ENCODE measurements at regions not wholly inside any gene's neighbourhood (a gene's known extent, or its start where the extent isn't known, plus 50 kb on each side); places are given as distances from the start of the nearest gene placed in this dataset.

DNA sequence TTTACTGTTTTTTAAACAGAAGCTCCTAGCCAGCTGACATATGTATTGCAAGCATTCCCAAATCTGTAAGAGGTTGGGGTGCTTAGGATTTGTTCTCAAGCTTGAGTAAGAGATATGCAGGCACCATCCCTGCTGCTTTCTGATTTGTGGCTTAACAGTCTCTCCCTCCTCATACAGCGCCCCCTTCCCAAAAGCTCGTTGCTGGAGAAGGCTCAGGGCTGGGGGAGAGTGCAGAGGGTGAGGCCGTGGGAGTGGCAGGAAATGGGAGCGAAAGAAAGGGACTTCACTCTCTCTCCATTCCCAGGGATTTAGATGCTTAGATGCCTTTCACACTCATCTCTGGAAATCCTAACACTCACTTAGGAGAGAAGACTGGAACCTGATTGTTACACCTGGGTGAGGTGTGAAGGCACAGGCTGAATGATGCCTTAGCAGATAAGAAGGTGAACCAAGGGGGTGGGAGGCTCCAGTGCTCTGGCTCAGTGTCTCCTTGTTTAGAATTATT lies 172.0 kb downstream of the C12orf75 start:
- Histone ChIP-seq H3K9me3 (no peaks in the 10 kb centered on the region), H3K36me3 (no peaks in the 10 kb centered on the region), H3K27me3 (no peaks in the 10 kb centered on the region), H3K27ac (no peak overlapping the region), H3K4me3 (no peak overlapping the region), H3K4me1 (ENCODE audit: insufficient read depth) (no peaks in the 10 kb centered on the region)
- 24 to 31% (median 28%) methylated on average over 4 of the region's 4 CpGs for WGBS, 3 donors
- DNase-seq: no peak
- intact Hi-C loops (cut with DNase I): no loop called here
- no peak for TF ChIP-seq EP300 (IDR thresholded peaks at IDR 0.05)
- TF ChIP-seq POLR2A (IDR thresholded peaks at IDR 0.05): no peak
- TF ChIP-seq, protein P1, sequence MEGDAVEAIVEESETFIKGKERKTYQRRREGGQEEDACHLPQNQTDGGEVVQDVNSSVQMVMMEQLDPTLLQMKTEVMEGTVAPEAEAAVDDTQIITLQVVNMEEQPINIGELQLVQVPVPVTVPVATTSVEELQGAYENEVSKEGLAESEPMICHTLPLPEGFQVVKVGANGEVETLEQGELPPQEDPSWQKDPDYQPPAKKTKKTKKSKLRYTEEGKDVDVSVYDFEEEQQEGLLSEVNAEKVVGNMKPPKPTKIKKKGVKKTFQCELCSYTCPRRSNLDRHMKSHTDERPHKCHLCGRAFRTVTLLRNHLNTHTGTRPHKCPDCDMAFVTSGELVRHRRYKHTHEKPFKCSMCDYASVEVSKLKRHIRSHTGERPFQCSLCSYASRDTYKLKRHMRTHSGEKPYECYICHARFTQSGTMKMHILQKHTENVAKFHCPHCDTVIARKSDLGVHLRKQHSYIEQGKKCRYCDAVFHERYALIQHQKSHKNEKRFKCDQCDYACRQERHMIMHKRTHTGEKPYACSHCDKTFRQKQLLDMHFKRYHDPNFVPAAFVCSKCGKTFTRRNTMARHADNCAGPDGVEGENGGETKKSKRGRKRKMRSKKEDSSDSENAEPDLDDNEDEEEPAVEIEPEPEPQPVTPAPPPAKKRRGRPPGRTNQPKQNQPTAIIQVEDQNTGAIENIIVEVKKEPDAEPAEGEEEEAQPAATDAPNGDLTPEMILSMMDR (IDR thresholded peaks at IDR 0.05): no peak

DNA sequence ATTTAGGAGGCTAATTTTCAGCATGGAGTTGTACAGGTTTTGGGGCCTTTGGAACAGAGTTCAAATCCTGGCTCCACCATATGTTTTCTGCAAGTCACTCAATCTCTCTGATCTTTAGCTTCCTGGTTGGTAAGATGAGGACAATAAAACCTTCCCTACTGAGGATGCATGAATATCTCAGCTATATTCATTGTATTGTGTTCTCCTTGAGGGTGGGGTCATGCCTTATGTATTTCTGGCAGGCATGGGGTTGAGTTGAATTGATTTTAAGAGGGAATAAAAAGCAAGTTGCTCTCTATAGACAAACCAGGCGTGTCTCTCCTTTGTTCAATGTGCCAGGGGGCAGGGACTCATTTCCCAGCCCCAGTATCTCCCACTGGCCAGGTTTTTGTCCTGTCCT lies 173.1 kb downstream of the C12orf75 start:
- Histone ChIP-seq H3K9me3 (no peaks in the 10 kb centered on the region), H3K4me3 (no peak overlapping the region), H3K4me1 (ENCODE audit: insufficient read depth) (no peaks in the 10 kb centered on the region), H3K27ac (no peak overlapping the region), H3K36me3 (no peaks in the 10 kb centered on the region), H3K27me3 (no peaks in the 10 kb centered on the region)
- TF ChIP-seq POLR2A (IDR thresholded peaks at IDR 0.05) (no peak), EP300 (IDR thresholded peaks at IDR 0.05) (no peak)
- TF ChIP-seq, protein P1 (IDR thresholded peaks at IDR 0.05): no peak
- WGBS, 3 donors: 80 to 100% (median 91%) methylated on average over 1 of the region's 1 CpG
- DNase-seq: no peak
- intact Hi-C loops (cut with DNase I): no loop called here

DNA sequence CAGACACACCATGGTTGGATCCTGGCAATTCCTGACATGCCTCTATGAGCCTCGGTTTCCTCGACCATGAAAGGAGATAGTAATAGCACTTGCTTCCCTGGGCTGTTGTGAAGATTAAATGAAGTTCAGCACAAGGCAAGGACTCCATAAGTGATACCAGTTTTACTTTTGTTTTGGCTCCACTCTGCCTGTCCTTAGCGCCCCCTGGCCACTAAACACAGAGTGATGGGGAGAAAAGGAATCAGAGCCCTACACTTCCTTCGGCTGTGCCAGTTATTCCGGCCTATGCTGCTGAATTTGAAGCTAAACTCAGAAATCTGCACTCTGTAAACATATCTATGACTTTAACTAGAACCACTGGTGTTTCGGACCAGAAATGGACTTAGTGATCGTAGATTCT lies 173.8 kb downstream of the C12orf75 start:
- Histone ChIP-seq H3K36me3 (no peaks in the 10 kb centered on the region), H3K4me3 (no peak overlapping the region), H3K27ac (no peak overlapping the region), H3K27me3 (no peaks in the 10 kb centered on the region), H3K9me3 (no peaks in the 10 kb centered on the region), H3K4me1 (ENCODE audit: insufficient read depth) (no peaks in the 10 kb centered on the region)
- intact Hi-C loops (cut with DNase I): no loop called here
- DNase-seq: no peak
- 88 to 96% (median 95%) methylated on average over 7 of the region's 7 CpGs for WGBS, 3 donors
- TF ChIP-seq EP300 (IDR thresholded peaks at IDR 0.05) (no peak), POLR2A (IDR thresholded peaks at IDR 0.05) (no peak)
- TF ChIP-seq, protein P1 (IDR thresholded peaks at IDR 0.05): no peak

DNA sequence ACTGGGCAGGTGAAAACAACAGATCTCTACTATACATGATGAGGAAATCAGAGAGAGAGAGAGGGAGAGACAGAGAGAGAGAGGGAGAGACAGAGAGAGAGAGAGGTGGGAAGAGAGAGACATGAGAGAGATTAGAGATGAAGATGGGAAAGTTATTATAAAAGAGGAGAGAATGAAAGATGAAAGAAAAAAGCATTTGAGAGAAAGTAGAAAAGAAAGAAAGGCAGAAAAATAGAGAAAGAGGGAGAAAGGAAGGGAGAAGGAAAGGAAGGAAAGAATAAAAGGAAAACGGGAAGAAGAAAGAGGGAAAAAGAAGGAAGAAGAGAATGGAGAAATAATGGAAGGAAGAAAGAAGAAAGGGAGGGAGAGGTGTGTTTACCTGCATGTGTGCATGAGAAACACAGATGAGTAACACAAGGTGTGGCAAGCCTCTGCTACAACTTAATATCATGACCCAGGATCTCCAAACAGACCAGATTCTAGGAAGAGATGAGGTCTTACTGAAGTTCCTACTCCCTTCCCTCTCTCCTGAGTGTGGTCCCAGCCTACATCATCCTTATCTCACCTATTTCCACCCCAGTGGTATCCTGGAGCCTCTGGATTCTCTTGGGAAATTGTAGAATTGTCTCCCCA lies 176.3 kb downstream of the C12orf75 start:
- TF ChIP-seq, protein P1 (IDR thresholded peaks at IDR 0.05): no peak
- TF ChIP-seq EP300 (IDR thresholded peaks at IDR 0.05) (no peak), POLR2A (IDR thresholded peaks at IDR 0.05) (no peak)
- H3K9me3 ChIP-seq: no peaks in the 10 kb centered on the region
- no peaks in the 10 kb centered on the region for H3K36me3 ChIP-seq
- 81 to 91% (median 83%) methylated on average over 1 of the region's 1 CpG for WGBS, 3 donors
- intact Hi-C loops (cut with DNase I): no loop called here
- no peaks in the 10 kb centered on the region for H3K4me1 ChIP-seq (ENCODE audit: insufficient read depth)
- H3K27ac ChIP-seq: no peak overlapping the region
- H3K27me3 ChIP-seq: no peaks in the 10 kb centered on the region
- no peak for DNase-seq
- H3K4me3 ChIP-seq: no peak overlapping the region

Measured in ovary (tissue), 7 donors.